PC-9 (cell line): ENCODE measurements at regions not wholly inside any gene's neighbourhood (a gene's known extent, or its start where the extent isn't known, plus 50 kb on each side); places are given as distances from the start of the nearest gene placed in this dataset.
"Not testable (repeated sequence)": the region's sequence is repeated elsewhere in the genome, so short reads cannot be mapped to it uniquely, and the experiment has no call there.

Experiments used
- BruUV-seq: library from RNA; stranded (reverse); fragments of 400-500 nt; replicated peaks from 2 replicates; lab custom pipeline; 2021; lab: Mats Ljungman, UMichigan
- CTCF ChIA-PET: fragments of 300-600 bp; sonication (Branson Sonifier 250); formaldehyde crosslinking; loops from one replicate; lab custom pipeline; 2022; ENCODE audit warnings: antibody characterized with exemption; lab: Charles Lee
- POLR2A ChIA-PET: fragments of 300-600 bp; sonication (Branson Sonifier 250); formaldehyde crosslinking; loops from one replicate; lab custom pipeline; 2022; ENCODE audit warnings: antibody characterized with exemption; ENCODE audit not compliant: unreplicated experiment; lab: Charles Lee
- DNase-seq, 2 experiments: peaks; one replicate each; pipeline versions ENCODE4 v3.0.0 to v3.0.0-alpha.2; 2015 to 2022; ENCODE audit warnings: mixed read lengths in 1 of 2
- H2AFZ ChIP-seq: fragments of 200-600 bp; sonication (generic); 2 replicates; pipeline ENCODE4 v1.8.1; 2017; ENCODE audit warnings: antibody characterized with exemption
- H3F3A ChIP-seq: fragments of 200-600 bp; sonication (generic); 2 replicates; pipeline ENCODE4 v1.8.1; 2017; ENCODE audit warnings: antibody characterized with exemption, mild to moderate bottlenecking, low read depth; ENCODE audit not compliant: insufficient read depth
- H3K27ac ChIP-seq: fragments of 200-600 bp; sonication (generic); 2 replicates; pipeline ENCODE4 v1.6.1; 2016; ENCODE audit warnings: mixed run types
- H3K27me3 ChIP-seq: fragments of 200-600 bp; sonication (generic); 2 replicates; pipeline ENCODE4 v1.6.1; 2016; ENCODE audit warnings: low read depth, mixed run types; ENCODE audit not compliant: insufficient read depth
- H3K36me3 ChIP-seq: fragments of 200-600 bp; sonication (generic); 2 replicates; pipeline ENCODE4 v1.6.1; 2016; ENCODE audit warnings: low read depth, mixed run types
- H3K4me1 ChIP-seq: fragments of 200-600 bp; sonication (generic); replicated peaks from 2 replicates; pipeline ENCODE4 v1.6.1; 2016; ENCODE audit warnings: mixed run types; ENCODE audit not compliant: insufficient read depth
- H3K4me2 ChIP-seq: fragments of 200-600 bp; sonication (generic); 2 replicates; pipeline ENCODE4 v1.6.1; 2017; ENCODE audit warnings: mixed run types
- H3K4me3 ChIP-seq: fragments of 200-600 bp; sonication (generic); 2 replicates; pipeline ENCODE4 v1.6.1; 2016; ENCODE audit warnings: mixed run types
- H3K79me2 ChIP-seq: fragments of 200-600 bp; sonication (generic); 2 replicates; pipeline ENCODE4 v1.6.1; 2017; ENCODE audit warnings: low read depth, mixed run types
- H3K9me2 ChIP-seq: fragments of 200-600 bp; sonication (generic); 2 replicates; pipeline ENCODE4 v1.8.1; 2017; ENCODE audit warnings: mild to moderate bottlenecking; ENCODE audit not compliant: insufficient read depth
- H3K9me3 ChIP-seq: fragments of 200-600 bp; sonication (generic); 2 replicates; pipeline ENCODE4 v1.8.1; 2016; ENCODE audit warnings: low read depth; ENCODE audit not compliant: insufficient read depth
- H4K20me1 ChIP-seq: fragments of 200-600 bp; sonication (generic); 2 replicates; pipeline ENCODE4 v1.8.1; 2017; ENCODE audit not compliant: insufficient read depth
- CTCF ChIP-seq: fragments of 200-600 bp; sonication (generic); conservative IDR thresholded peaks from 2 replicates; pipeline ENCODE4 v1.6.1; 2017; ENCODE audit warnings: mixed run types, antibody characterized with exemption, mild to moderate bottlenecking, moderate library complexity
- EZH2 ChIP-seq: fragments of 200-600 bp; sonication (generic); IDR thresholded peaks from 2 replicates; pipeline ENCODE4 v1.8.0; 2017; ENCODE audit warnings: antibody characterized with exemption, low read depth
- intact Hi-C: fragments of 100-400 bp; cut with micrococcal nuclease; formaldehyde crosslinking; loops from one replicate; pipeline ENCODE4 v1.10.0; 2022; ENCODE audit not compliant: unreplicated experiment

DNA sequence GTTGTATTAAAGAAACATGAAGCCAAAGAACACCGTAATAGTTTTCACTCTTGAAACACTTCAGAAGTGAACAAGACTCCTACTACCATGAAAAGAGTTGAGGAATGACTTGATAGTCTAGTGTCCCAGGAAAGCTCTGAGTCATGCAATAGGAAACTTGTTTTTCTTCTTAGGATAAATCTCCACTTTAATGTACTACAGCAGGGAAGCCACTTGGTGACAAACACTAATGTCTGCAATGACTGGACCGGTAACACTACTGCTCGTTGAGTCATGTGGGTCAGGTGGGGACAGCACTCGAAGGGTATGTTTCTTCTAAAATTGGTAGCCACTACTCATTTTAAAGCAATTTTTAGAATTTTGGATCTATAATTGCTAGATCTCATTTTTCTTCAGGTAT lies 291.7 kb upstream of the CNTN3 start:
- H3F3A ChIP-seq, result no peaks in the 10 kb centered on the region
- POLR2A ChIA-PET, result no interaction called here
- no TSS peak for BruUV-seq

GRCh38 chr3:74905478-74905877 lies 291.0 kb upstream of the CNTN3 start:
- H4K20me1 ChIP-seq, result no peaks in the 10 kb centered on the region
- H3K27me3 ChIP-seq, result no peaks in the 10 kb centered on the region
- H3F3A ChIP-seq, result no peaks in the 10 kb centered on the region
- H3K4me2 ChIP-seq, result no peak overlapping the region
- H3K79me2 ChIP-seq, result no peaks in the 10 kb centered on the region
- no TSS peak for BruUV-seq
- no peak overlapping the region for H3K4me3 ChIP-seq
- H3K9me3 ChIP-seq, result no peaks in the 10 kb centered on the region; the same call in 1 of the 2 replicates
- H2AFZ ChIP-seq, result no peak overlapping the region
- ChIA-PET POLR2A (no interaction called here), CTCF (no interaction called here)
- no peaks in the 10 kb centered on the region for H3K36me3 ChIP-seq
- intact Hi-C loops, result no loop called here
- no peak for DNase-seq
- no peaks in the 10 kb centered on the region for H3K9me2 ChIP-seq
- no peak overlapping the region for H3K27ac ChIP-seq
- TF ChIP-seq EZH2, result no peak
- no peak for TF ChIP-seq CTCF
- no peaks in the 10 kb centered on the region for H3K4me1 ChIP-seq

More for the DNA sequence above, 291.7 kb upstream of the CNTN3 start:
- H4K20me1 ChIP-seq, result no peaks in the 10 kb centered on the region
- no peak overlapping the region for H2AFZ ChIP-seq
- H3K9me3 ChIP-seq, result no peaks in the 10 kb centered on the region; the same call in 1 of the 2 replicates
- H3K27me3 ChIP-seq, result no peaks in the 10 kb centered on the region
- no peak overlapping the region for H3K27ac ChIP-seq
- TF ChIP-seq CTCF, result no peak
- TF ChIP-seq EZH2, result no peak
- H3K79me2 ChIP-seq, result no peaks in the 10 kb centered on the region
- CTCF ChIA-PET, result no interaction called here
- H3K36me3 ChIP-seq, result no peaks in the 10 kb centered on the region
- no peak for DNase-seq
- intact Hi-C loops, result no loop called here
- H3K4me2 ChIP-seq, result no peak overlapping the region
- no peak overlapping the region for H3K4me3 ChIP-seq
- no peaks in the 10 kb centered on the region for H3K4me1 ChIP-seq
- H3K9me2 ChIP-seq, result no peaks in the 10 kb centered on the region

DNA sequence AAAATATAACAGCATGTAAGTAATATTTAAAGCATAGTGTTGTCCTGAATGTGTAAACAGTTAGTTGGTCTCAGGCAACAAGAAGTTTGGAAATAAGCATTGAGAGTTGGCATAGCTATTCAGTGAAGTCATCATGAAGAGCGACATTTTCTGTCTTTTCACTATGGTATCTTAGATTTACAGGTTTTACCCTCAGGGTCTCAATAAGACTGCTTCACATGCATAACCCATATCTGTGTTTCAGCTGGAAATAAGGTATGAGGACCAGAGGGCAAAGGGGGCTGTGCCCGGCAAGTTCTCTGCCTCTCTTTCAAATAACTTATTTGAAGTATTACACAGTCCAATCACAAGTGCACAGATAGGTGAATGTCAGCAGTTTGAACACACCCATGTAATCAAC lies 290.2 kb upstream of the CNTN3 start:
- intact Hi-C loops, result no loop called here
- Histone ChIP-seq H3K27me3 (no peaks in the 10 kb centered on the region), H3K9me3 (no peaks in the 10 kb centered on the region; the same call in 1 of the 2 replicates), H3K27ac (no peak overlapping the region), H3K4me2 (no peak overlapping the region), H3F3A (no peaks in the 10 kb centered on the region), H2AFZ (no peak overlapping the region), H3K36me3 (no peaks in the 10 kb centered on the region), H3K4me3 (no peak overlapping the region), H4K20me1 (no peaks in the 10 kb centered on the region), H3K9me2 (no peaks in the 10 kb centered on the region), H3K79me2 (no peaks in the 10 kb centered on the region), H3K4me1 (no peaks in the 10 kb centered on the region)
- no peak for DNase-seq
- ChIA-PET CTCF (no interaction called here), POLR2A (no interaction called here)
- no TSS peak for BruUV-seq
- no peak for TF ChIP-seq EZH2
- no peak for TF ChIP-seq CTCF

DNA sequence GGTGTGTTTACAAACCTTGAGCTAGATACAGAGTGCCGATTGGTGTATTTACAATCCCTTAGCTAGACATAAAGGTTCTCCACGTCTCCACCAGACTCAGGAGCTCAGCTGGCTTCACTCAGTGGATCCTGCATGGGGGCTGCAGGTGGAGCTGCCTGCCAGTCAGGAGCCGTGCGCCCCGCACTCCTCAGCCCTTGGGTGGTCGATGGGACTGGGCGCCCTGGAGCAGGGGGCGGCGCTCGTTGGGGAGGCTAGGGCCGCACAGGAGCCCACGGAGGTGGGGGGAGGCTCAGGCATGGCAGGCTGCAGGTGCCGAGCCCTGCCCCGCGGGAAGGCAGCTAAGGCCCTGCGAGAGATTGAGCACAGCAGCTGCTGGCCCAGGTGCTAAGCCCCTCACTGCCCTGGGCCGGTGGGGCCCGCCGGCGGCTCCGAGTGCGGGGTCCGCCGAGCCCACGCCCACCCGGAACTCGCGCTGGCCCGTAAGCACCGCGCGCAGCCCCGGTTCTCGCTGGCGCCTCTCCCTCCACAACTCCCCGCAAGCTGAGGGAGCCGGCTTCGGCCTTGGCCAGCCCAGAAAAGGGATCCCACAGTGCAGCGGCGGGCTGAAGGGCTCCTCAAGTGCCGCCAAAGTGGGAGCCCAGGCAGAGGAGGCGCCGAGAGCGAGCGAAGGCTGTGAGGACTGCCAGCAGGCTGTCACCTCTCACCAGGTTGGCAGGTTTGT lies 285.5 kb upstream of the CNTN3 start:
- H3K79me2 ChIP-seq, H3K4me2 ChIP-seq, H3K4me3 ChIP-seq, BruUV-seq, H3K4me1 ChIP-seq, H3K9me3 ChIP-seq, H3F3A ChIP-seq, H4K20me1 ChIP-seq, intact Hi-C loops, H3K9me2 ChIP-seq, CTCF ChIA-PET, H3K36me3 ChIP-seq, H2AFZ ChIP-seq, DNase-seq, POLR2A ChIA-PET, H3K27ac ChIP-seq, H3K27me3 ChIP-seq: not testable (repeated sequence)
